Activated naive CD8-positive, alpha-beta T cell treated with anti-CD3 and anti-CD28 coated beads, Interleukin-2, amount 10 ng/mL, durations not matched to agents 7 days and 5 days (primary cell): ENCODE measurements at regions not wholly inside any gene's neighbourhood (a gene's known extent, or its start where the extent isn't known, plus 50 kb on each side); places are given as distances from the start of the nearest gene placed in this dataset.
"Not testable (repeated sequence)": the region's sequence is repeated elsewhere in the genome, so short reads cannot be mapped to it uniquely, and the experiment has no call there.

Experiments used
- ATAC-seq: fragments of 150-1000 bp; cut with Tn5 transposase; one replicate; pipeline ENCODE4 v1.10.0; 2021; ENCODE audit warnings: low read depth, moderate library complexity
- POLR2A ChIA-PET: fragments of 350-600 bp; sonication (Branson Sonifier 250); formaldehyde crosslinking; loops from one replicate; lab custom pipeline; 2021; ENCODE audit warnings: antibody characterized with exemption; lab: Charles Lee
- DNase-seq: peaks from one replicate; pipeline ENCODE4 v3.0.0; 2021
- H3K27ac Mint-ChIP-seq: one replicate; pipeline ENCODE4 v1.8.0; 2022; ENCODE audit warnings: mild to moderate bottlenecking, mixed read lengths
- H3K27me3 Mint-ChIP-seq: one replicate; pipeline ENCODE4 v1.8.0; 2022; ENCODE audit warnings: mild to moderate bottlenecking, moderate library complexity, mixed read lengths
- H3K36me3 Mint-ChIP-seq: one replicate; pipeline ENCODE4 v1.8.0; 2021; ENCODE audit warnings: mild to moderate bottlenecking, mixed read lengths
- H3K4me1 Mint-ChIP-seq: one replicate; pipeline ENCODE4 v1.8.0; 2021; ENCODE audit warnings: mixed read lengths
- H3K4me3 Mint-ChIP-seq: one replicate; pipeline ENCODE4 v1.8.0; 2022; ENCODE audit warnings: mild to moderate bottlenecking, moderate library complexity, mixed read lengths
- H3K9me3 Mint-ChIP-seq: one replicate; pipeline ENCODE4 v1.8.0; 2021; ENCODE audit warnings: mixed read lengths

DNA sequence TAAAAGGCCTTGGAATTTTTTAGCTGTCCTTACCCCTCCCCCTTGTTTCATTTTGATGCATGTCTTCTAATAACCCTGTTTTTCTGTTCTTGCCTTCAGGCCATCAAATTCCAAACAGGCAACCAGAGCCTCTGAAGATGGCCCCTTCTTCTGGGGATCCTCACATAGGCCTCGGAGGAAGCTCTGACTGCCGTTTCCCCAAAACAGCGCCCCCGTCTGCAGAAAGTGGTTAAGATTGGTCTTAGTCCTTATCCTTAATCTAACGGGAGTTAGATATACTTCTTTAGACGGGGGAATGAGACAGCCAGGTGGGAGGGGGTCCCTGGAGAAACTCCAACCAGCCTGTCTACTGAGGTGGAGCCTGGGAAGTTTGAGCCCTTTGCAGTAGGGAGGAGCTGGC is 226.3 kb upstream of the ZNF608 start:
- Mint-ChIP-seq H3K27ac (no peak overlapping the region), H3K27me3 (no peaks in the 10 kb centered on the region), H3K4me1 (no peaks in the 10 kb centered on the region), H3K4me3 (no peak overlapping the region), H3K36me3 (no peaks in the 10 kb centered on the region), H3K9me3 (peaks cover 4% of the 10 kb centered on the region)
- DNase-seq = no peak
- POLR2A ChIA-PET = no interaction called here
- no peak for ATAC-seq

DNA sequence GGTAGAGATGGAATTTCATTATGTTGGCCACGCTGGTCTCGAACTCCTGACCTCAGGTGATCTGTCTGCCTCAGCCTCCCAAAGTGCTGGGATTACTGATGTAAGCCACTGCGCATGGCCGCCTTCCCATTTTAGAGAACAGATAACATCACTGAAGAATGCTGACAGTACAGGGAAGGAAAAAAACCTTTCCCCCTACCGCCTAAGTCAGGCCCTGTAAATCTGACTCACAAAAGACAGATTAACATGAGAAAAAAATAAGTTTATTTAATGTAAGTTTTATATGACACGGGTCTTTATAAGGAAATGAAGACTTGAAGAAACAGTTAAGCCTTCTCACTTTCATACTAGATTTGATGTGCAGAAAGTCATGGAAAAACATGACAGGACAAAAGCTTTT is 227.2 kb upstream of the ZNF608 start:
- Mint-ChIP-seq H3K4me1 (no peaks in the 10 kb centered on the region), H3K36me3 (no peaks in the 10 kb centered on the region)
- POLR2A ChIA-PET = no interaction called here

DNA sequence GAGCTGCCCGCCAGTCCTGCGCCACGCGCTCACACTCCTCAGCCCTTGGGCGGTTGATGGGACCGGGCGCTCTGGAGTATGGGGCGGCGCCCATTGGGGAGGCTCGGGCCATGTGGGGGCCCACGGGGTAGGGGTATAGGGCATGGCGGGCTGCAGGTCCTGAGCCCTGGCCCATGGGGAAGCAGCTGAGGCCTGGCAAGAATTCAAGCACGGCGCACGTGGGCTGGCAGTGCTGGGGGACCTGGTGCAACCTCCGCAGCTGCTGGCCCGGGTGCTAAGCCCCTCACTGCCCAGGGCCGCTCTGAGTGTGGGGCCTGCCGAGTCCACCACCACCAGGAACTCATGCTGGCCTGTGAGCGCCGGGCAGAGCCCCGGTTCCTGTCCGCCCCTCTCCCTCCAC is 229.6 kb upstream of the ZNF608 start:
- POLR2A ChIA-PET = no interaction called here
- no peaks in the 10 kb centered on the region for H3K36me3 Mint-ChIP-seq

More for the DNA sequence above, 227.2 kb upstream of the ZNF608 start:
- ATAC-seq = no peak
- no peak overlapping the region for H3K27ac Mint-ChIP-seq
- no peaks in the 10 kb centered on the region for H3K27me3 Mint-ChIP-seq
- no peak for DNase-seq
- peaks cover 4% of the 10 kb centered on the region for H3K9me3 Mint-ChIP-seq
- H3K4me3 Mint-ChIP-seq = no peak overlapping the region

DNA sequence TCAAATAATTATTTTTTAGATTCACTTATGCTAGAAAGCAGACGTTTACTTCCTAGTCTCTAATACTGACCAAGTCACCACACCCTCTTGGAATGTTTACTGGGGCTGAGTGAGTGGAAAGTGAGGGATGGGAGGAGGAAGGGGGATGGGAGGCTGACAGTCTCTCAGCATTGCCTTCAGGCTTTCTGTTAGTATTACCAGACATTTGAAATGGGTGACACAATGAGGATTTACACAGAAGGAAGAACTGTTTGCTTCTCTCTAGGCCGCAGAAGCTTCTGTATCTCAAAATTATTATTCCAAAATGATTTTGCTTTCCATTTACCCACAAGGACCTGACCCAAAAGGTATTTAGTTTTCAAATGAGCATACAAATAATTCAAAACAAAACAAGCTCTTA is 232.8 kb upstream of the ZNF608 start:
- H3K4me1 Mint-ChIP-seq = no peaks in the 10 kb centered on the region

More for the DNA sequence above, 229.6 kb upstream of the ZNF608 start:
- Mint-ChIP-seq H3K9me3 (peaks cover 4% of the 10 kb centered on the region), H3K27ac (no peak overlapping the region), H3K4me1 (no peaks in the 10 kb centered on the region), H3K27me3 (no peaks in the 10 kb centered on the region), H3K4me3 (no peak overlapping the region)
- no peak for ATAC-seq
- DNase-seq = no peak

DNA sequence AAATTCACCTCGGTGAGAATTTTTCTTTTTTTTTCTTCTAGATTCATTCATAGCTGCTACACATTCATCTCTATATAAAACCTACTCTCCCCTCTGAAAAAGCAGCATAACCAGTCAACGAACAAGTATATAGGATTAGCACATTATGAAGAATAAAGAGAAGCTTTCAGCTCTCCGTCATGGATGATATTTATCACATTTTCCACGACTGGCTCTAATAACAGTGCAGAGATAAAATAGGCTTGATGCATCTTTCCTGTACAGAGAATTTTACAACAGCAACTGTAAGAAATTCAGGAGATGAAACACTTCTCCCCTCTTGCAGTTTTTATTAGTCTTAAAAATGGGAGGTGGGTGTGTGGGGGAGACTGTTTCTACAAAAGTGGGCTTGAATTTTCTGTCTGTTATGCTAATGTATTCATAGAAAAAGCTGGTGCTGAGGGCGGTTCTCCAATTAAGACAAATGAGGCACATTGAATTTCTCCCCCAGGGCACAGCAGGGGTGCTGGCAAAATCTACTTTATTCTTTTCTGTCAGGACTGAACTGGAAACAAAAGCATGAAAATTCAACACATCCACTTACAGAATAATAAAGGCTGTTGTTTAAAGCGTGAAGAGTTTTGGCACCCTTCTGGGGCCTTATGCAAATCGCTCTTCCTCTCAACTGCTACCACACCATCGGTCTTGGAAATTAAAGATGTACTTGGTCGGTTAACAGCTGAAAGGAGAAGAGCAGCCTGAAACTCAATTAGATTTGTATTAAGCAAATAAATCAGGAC is 233.9 kb upstream of the ZNF608 start:
- Mint-ChIP-seq H3K27ac (no peak overlapping the region), H3K36me3 (no peaks in the 10 kb centered on the region), H3K27me3 (no peaks in the 10 kb centered on the region), H3K4me3 (no peak overlapping the region), H3K9me3 (no peaks in the 10 kb centered on the region), H3K4me1 (no peaks in the 10 kb centered on the region)
- POLR2A ChIA-PET = no interaction called here
- no peak for DNase-seq
- ATAC-seq = no peak

More for the DNA sequence above, 232.8 kb upstream of the ZNF608 start:
- Mint-ChIP-seq H3K36me3 (no peaks in the 10 kb centered on the region), H3K9me3 (peaks cover 4% of the 10 kb centered on the region), H3K27me3 (no peaks in the 10 kb centered on the region), H3K4me3 (no peak overlapping the region), H3K27ac (no peak overlapping the region)
- no peak for ATAC-seq
- no peak for DNase-seq
- POLR2A ChIA-PET = no interaction called here

GRCh38 chr5:124981901-124982300 is 235.5 kb upstream of the ZNF608 start:
- peaks cover 2% of the 10 kb centered on the region for H3K9me3 Mint-ChIP-seq
- H3K27me3 Mint-ChIP-seq = no peaks in the 10 kb centered on the region
- DNase-seq = no peak
- POLR2A ChIA-PET = no interaction called here
- no peaks in the 10 kb centered on the region for H3K4me1 Mint-ChIP-seq
- H3K36me3 Mint-ChIP-seq = no peaks in the 10 kb centered on the region
- no peak for ATAC-seq
- no peak overlapping the region for H3K27ac Mint-ChIP-seq
- H3K4me3 Mint-ChIP-seq = no peak overlapping the region

DNA sequence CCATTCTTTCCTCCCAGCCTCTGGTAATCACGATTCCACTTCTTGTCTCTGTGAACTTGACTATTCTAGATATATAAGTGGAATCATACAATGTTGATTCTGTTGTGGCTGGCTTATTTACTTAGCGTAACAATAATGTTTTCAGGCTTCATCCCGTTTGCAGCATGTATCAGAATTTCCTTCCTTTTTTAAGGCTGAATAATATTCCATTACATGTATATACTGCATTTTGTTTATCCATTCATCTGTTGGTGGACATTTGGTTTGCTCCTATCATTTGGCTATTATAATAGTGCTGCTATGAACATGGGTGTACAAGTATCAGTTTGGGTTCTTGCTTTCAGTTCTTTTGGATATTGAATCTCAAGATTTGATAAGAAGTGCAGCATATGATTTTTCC is 239.7 kb upstream of the ZNF608 start:
- no peak overlapping the region for H3K27ac Mint-ChIP-seq
- DNase-seq (no peak), ATAC-seq (no peak)
- H3K4me3 Mint-ChIP-seq = no peak overlapping the region
- H3K27me3 Mint-ChIP-seq = no peaks in the 10 kb centered on the region
- H3K4me1 Mint-ChIP-seq = no peaks in the 10 kb centered on the region
- POLR2A ChIA-PET = no interaction called here
- H3K9me3 Mint-ChIP-seq = peaks cover 10% of the 10 kb centered on the region
- no peaks in the 10 kb centered on the region for H3K36me3 Mint-ChIP-seq

GRCh38 chr5:124986667-124987066 is 240.2 kb upstream of the ZNF608 start:
- no peaks in the 10 kb centered on the region for H3K36me3 Mint-ChIP-seq
- no peaks in the 10 kb centered on the region for H3K4me1 Mint-ChIP-seq
- H3K4me3 Mint-ChIP-seq = no peak overlapping the region
- no peak for DNase-seq
- ATAC-seq = no peak
- H3K27me3 Mint-ChIP-seq = no peaks in the 10 kb centered on the region
- POLR2A ChIA-PET = no interaction called here
- no peak overlapping the region for H3K27ac Mint-ChIP-seq
- peaks cover 10% of the 10 kb centered on the region for H3K9me3 Mint-ChIP-seq

DNA sequence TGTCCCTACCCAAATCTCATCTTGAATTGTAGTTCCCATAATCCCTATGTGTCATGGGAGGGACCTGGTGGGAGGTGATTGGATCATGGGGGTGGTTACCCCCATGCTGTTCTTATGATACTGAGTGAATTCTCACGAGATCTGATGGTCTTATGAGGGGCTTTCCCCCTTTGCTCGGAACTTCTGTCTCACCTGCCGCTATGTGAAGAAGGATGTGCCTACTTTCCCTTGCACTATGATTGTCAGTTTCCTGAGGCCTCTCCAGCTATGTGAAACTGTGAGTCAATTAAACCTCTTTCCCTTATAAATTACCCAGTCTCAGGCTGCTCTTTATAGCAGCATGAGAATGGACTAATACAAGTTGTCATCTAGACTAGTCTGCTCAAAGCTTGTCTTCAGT is 241.3 kb upstream of the ZNF608 start:
- H3K4me1 Mint-ChIP-seq, H3K36me3 Mint-ChIP-seq, POLR2A ChIA-PET, ATAC-seq, DNase-seq, H3K27ac Mint-ChIP-seq, H3K4me3 Mint-ChIP-seq, H3K27me3 Mint-ChIP-seq: not testable (repeated sequence)
- H3K9me3 Mint-ChIP-seq = peaks cover 10% of the 10 kb centered on the region

- Mint-ChIP-seq H3K27me3 (no peaks in the 10 kb centered on the region), H3K9me3 (peaks cover 10% of the 10 kb centered on the region), H3K4me1 (no peaks in the 10 kb centered on the region), H3K27ac (no peak overlapping the region), H3K4me3 (no peak overlapping the region), H3K36me3 (no peaks in the 10 kb centered on the region)
- ATAC-seq = no peak
- no peak for DNase-seq
- POLR2A ChIA-PET = no interaction called here
Measured at GRCh38 chr5:124990723-124991122, 244.3 kb upstream of the ZNF608 start.

GRCh38 chr5:124995421-124995820 is 249.0 kb upstream of the ZNF608 start:
- POLR2A ChIA-PET = no interaction called here
- no peak for DNase-seq
- Mint-ChIP-seq H3K27me3 (no peaks in the 10 kb centered on the region), H3K4me3 (no peak overlapping the region), H3K27ac (no peak overlapping the region), H3K36me3 (no peaks in the 10 kb centered on the region), H3K4me1 (no peaks in the 10 kb centered on the region), H3K9me3 (peaks cover 3% of the 10 kb centered on the region)
- no peak for ATAC-seq

- POLR2A ChIA-PET = no interaction called here
Measured at GRCh38 chr5:124996023-124996763, 249.8 kb upstream of the ZNF608 start.

GRCh38 chr5:124996764-124997077 is 250.3 kb upstream of the ZNF608 start:
- POLR2A ChIA-PET = no interaction called here
- Mint-ChIP-seq H3K9me3 (no peaks in the 10 kb centered on the region), H3K4me3 (no peak overlapping the region), H3K4me1 (no peaks in the 10 kb centered on the region), H3K36me3 (no peaks in the 10 kb centered on the region), H3K27me3 (no peaks in the 10 kb centered on the region), H3K27ac (no peak overlapping the region)
- no peak for DNase-seq
- no peak for ATAC-seq

More at GRCh38 chr5:124996023-124996763, 249.8 kb upstream of the ZNF608 start:
- DNase-seq (no peak), ATAC-seq (no peak)
- Mint-ChIP-seq H3K4me3 (no peak overlapping the region), H3K4me1 (no peaks in the 10 kb centered on the region), H3K27ac (no peak overlapping the region), H3K27me3 (no peaks in the 10 kb centered on the region), H3K9me3 (no peaks in the 10 kb centered on the region), H3K36me3 (no peaks in the 10 kb centered on the region)

- H3K4me1 Mint-ChIP-seq = no peaks in the 10 kb centered on the region
Measured at GRCh38 chr5:124997186-124997893, 250.9 kb upstream of the ZNF608 start.

More at GRCh38 chr5:124997186-124997893, 250.9 kb upstream of the ZNF608 start:
- Mint-ChIP-seq H3K27ac (no peak overlapping the region), H3K4me3 (no peak overlapping the region), H3K9me3 (no peaks in the 10 kb centered on the region), H3K36me3 (no peaks in the 10 kb centered on the region), H3K27me3 (no peaks in the 10 kb centered on the region)
- POLR2A ChIA-PET = no interaction called here
- no peak for ATAC-seq
- DNase-seq = no peak
